ENCODE measurements at regions not wholly inside any gene's neighbourhood (a gene's known extent, or its start where the extent isn't known, plus 50 kb on each side); places are given as distances from the start of the nearest gene placed in this dataset.

DNA sequence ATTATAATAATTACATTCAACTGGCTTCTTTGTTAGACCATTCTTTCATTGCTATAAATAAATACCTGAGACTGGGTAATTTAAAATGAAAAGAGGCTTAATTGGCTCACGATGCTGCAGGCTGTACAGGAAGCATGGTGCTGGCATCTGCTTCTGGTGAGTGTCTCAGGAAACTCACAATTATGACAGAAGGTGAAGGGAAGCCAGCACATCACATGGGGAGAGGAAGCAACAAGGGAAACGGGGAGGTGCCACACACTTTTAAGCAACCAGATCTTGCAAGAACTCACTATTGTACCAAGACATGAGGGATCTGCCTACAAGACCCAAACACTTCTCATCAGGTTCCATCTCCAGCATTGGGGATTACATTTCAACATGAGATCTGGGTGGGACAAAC lies 413.1 kb upstream of the ARRDC4 start:
- intact Hi-C loops (cut with micrococcal nuclease), result no loop called here

DNA sequence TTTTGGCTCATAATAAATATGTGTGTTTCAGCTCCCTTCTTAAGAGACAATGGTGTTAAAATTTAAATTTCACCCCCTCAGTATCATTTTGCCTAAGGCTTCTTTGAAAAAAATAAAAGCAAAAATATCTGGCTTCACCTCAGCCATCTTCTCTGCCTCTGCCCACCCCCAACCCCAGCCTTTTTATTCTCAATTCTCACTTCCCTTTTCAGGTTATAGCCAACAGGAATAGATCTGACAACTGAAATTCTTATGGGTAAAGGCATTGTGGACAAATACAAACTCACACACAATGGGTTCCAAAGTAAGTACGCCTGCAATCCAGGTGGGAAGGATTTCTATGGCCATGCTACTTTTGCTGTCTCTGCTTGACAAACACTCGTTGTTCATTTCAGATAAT lies 399.0 kb upstream of the ARRDC4 start:
- intact Hi-C loops (cut with micrococcal nuclease), result no loop called here

DNA sequence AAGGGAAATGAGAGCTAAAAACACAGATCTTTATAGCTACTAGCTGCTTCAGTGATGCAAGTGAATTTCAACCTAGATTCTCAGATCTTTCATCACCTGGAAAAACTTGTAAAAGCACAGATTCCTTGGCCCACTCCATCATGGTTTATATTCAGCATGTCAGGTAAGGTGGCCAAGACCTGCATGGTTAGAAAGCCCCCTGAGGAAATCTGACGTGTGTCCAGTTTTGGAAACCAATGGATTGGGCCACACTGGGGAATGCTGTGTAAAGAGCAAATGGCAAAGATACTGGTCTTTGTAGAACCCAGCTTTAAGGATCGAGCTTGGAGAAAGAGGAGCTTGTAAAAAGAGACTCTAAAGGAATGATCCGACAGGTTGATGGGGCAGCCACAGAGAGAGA lies 397.0 kb upstream of the ARRDC4 start:
- intact Hi-C loops (cut with micrococcal nuclease), result no loop called here

DNA sequence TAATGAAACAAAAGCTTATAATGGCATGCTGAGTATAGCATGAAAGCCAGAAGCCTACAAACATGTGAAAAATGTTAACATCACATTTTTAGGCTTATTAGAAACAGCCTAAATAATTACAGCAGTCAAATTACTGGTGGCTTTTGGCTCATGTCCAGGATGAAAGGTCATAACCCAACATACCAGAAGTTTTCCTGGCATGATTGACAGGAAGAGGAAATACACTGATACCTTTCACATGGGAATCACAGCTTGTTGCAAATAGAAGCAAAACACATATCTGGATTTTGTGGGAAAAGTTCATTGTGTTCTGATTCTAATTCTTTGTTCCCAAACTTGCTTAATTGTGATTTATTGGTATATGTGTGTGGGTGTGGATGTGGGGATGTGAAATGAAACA lies 393.5 kb upstream of the ARRDC4 start:
- intact Hi-C loops (cut with micrococcal nuclease), result no loop called here

DNA sequence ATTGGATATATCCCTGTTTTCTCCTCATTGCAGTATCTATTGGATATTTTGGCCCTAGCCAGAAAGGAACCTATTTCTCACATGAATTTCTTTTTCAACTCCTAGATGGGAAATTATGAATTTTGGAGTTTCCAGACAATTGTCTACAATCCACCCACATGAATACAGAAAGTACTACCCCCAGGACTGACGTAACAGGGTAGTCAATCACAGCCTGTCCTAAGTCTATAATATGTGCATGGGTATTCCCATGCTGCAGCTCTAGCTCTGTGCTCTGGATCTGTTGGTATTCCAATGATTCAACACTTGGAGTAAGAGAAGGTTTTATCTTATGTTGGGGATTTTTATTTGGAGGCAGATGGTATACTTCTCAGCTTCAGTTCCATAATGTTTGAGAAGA lies 393.1 kb upstream of the ARRDC4 start:
- intact Hi-C loops (cut with micrococcal nuclease), result no loop called here

DNA sequence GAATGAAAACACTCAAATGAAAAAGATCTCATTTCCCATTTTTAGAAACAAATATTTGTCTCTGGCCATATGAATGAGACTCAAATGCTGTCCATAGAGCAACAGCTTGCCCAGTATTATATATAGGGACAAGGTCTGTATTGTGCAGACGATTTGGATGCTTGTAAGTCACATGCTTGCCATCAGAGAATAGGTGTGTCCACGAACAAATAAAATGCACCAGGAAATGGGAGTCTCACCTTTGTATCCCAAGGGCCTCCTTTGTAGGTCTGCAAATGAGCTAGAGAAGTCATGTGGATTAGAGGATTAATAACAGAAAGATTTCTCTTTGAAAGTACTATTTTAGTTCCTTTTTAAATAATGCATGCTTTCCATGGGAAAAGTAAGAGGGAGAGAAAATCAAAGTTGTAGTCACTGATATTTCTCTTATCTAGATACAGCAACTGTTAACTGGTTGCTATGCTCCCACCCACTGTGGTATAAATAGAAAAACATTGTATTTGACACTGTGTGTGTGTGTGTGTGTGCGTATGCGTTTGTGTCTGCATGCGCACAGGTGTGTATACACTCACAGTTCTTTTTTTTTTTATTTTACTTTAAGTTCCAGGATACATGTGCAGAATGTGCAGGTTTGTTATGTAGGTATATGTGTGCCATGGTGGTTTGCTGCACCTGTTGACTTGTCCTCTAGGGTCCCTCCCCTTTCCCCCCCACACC lies 383.4 kb upstream of the ARRDC4 start:
- intact Hi-C loops (cut with micrococcal nuclease), result no loop called here

DNA sequence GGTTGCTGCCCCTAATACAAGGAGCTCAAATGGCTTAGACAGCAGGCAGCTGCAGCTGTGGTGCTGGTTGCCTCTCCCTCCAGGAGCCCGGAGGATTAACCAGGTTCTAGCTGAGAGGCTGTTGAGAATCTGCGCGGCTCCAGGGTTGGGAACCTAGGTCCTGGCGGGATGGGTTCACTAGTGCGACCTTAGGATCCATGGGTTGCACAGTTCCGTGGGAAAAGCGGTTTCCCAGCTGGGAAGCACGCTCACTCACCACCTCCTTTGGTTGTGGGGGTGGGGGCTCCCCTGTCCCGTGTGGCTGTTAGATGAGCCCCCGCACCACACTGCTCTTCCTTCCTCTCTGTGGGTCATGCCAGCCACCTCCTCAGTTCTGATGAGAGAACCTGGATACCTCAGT lies 375.1 kb upstream of the ARRDC4 start:
- intact Hi-C loops (cut with micrococcal nuclease), result loop anchor here (10.0 kb wide), 1 partner anchor 59 kb away; no protein-coding TSS in a partner anchor

DNA sequence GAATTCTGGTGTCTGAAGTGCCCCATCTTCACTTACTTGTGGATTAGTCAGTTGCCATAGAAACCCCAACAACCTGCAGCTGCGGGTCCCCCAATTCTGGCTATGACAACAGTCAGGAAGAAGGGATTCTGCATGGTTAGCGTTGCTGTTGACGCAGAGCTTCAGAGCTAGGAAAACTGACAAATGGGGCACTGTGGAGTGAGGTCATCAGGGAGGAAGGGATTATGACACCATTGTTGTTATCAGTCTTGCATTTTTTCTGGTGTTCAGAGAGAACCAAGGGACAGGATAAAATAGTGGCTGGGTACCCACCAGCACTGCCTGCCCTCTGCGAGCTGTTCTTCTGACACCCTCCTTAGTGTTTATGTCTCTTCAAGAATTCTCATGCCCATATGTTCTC lies 367.7 kb upstream of the ARRDC4 start:
- intact Hi-C loops (cut with micrococcal nuclease), result no loop called here

DNA sequence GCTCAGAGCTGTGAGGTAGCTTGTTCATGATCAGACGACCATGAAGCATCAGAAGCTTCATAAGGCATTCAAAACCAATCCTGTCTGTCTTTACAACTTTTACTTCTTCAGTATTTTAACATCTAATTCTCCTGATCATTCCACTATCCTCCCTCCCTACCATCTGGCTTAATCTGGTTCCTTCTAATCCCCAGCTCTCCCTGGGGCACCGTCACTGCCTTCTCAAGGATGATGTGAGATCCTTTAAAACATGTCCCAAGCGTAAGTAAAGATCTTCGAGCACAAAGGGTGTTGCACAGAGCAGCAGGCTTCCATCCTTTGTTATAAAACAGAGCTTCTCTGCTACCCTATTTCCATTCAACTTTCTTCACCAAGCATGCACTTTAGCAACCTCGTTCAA lies 362.7 kb upstream of the ARRDC4 start:
- intact Hi-C loops (cut with micrococcal nuclease), result no loop called here

DNA sequence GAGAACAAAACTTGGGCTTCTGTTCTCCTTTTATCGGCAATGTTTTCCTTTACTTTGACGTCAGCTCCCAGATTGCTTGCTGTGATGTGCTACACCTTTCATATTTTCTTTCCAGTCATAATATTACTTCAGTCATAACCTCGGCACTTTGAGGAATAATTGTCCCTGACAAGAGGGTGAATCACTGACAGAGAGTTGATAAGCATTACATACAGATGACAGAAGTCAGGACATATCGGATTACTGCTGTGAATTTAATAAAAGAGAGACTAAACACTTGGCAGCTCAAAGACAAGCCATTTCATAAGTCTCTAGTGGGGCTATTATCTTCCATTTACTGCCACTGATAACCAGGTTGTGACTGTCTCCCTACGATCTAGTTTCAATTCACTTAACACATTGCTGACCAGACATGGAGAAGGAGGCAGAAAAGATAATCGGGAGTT lies 362.1 kb upstream of the ARRDC4 start:
- intact Hi-C loops (cut with micrococcal nuclease), result no loop called here

DNA sequence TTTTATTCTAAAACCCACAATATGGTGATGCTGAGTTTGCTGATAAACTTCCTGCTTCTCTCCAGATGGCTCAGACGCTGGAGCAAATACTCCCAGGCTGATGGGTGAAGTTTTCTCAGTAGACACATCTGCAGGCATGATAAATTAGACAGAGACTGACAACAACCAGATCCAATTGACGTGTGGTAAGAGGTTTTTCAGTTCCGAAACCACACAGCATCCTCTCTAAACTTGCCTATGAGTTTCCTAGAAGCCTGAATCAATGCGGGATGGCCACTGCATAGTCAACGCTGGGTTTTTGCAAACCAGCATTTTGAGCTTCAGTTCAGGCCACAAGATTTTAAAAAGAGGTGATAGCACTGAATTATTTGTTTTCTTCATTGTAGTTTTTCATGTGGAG lies 360.3 kb upstream of the ARRDC4 start:
- intact Hi-C loops (cut with micrococcal nuclease), result no loop called here

DNA sequence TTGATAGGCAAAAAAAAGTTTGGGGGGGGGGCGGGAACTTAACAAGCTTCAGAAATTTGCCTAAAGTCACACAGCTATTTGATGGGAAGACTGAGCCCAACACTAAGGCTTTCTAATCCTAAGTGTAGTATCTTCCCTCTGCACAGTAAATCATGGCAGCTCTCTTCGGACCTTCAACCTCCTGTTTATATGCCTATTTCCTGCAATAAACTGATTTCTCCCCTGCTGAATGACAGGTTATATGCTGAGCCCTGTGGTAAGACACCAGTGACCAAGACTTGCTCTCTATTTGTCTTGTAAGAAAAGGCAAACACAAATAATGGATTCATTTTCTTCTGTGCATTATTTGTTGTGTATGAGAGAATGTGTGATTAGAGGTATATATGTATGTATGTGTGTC lies 355.8 kb upstream of the ARRDC4 start:
- intact Hi-C loops (cut with micrococcal nuclease), result no loop called here

DNA sequence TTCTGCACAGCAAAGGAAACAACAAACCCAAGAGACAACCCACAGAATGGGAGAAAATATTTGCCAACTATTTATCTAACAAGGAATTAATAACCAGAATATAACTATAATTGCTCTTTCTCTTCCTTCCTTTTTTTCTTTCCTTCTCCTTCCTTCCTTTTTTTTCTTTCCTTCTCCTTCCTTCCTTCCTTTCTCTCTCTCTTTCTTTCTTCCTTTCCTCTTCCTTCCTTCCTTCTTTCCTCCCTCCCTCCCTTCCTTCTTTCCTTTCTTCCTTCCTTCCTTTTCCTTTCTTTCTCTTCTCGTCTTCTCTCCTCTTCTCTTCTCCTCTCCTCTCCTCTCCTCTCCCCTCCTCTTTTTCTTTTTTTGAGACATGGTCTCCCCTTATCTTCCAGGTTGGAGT lies 345.4 kb upstream of the ARRDC4 start:
- intact Hi-C loops (cut with micrococcal nuclease), result no loop called here

DNA sequence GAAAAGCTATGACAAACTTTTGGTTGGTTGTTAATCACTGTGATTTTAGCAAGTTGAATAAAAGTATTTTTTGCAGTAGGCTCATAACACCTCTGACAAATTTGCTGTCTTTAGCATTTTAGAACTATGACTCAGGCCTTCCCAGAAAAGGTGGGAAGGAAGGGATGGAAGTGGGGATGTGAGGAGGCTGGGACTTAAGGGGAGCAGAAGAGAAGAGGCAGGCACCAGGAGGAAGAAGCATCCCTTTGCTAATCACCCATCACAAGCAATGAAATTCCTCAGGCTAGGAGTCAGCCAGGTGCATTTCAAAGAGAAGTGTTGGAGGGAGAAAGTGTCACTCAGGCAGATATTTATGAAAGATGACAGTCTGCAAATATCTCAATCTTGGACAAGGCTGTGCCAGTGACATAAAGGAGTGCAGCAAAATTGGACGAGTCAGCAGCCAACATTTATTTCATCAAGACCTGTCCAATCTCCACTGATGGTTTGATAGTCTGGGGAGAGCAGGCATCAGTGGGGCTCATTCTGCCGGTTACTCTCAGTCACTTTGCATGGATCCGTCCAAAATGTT lies 337.3 kb upstream of the ARRDC4 start:
- intact Hi-C loops (cut with micrococcal nuclease), result no loop called here

DNA sequence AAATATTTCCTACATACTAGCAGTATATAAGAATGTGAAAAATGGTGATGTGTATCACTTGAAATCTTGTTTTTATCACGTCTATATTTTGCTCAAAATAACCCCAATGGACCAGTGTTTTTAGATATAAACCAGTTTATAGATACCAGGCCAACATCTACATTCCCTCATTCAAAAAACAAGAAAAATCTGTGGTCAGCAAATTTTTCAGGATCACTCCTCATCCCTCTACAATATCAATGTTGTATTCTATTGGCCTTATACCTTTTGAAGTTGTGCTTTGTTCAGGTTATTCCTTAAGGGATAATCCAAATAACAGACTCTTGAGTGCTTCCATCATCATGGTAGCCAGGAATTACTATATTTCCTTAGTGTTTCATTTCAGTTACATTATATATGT lies 332.9 kb upstream of the ARRDC4 start:
- intact Hi-C loops (cut with micrococcal nuclease), result no loop called here

DNA sequence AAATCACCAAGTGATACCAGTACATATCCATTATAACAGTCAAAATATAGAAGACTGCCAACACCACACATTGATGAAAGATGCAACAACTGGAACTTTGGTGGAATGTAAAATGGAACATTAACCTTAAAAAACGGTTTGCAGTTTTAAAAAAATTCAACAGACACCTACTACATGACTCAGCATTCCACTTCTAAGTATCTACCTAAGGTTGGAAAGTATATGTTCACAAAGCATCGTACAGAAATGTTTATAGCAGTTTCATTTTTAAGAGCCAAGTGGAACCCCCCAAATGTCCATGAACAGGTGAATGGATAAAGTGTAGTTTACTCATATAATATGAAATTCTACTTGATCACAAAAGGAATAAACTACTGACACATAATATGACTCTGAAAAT lies 314.7 kb upstream of the ARRDC4 start:
- intact Hi-C loops (cut with micrococcal nuclease), result loop anchor here (10.0 kb wide), 1 partner anchor 61 kb away; no protein-coding TSS in a partner anchor

DNA sequence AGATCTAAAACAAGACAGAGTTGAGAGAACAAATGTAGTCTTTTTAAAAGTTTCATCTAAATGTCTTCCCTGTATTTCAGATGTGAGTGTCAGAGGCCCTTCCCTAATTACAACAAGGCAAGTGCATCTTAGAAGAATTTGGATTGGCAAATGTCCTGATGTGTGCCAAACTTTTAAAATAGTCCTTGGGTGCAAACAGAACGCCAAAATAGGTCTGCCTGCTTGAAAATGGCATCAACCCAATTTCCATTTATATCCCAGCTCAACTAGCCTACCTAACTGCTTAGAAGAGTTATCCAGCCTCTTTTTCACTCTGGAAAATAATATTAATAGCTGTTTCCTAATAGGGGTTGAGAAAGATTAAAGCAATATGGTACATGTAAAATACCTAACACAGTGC lies 311.8 kb upstream of the ARRDC4 start:
- intact Hi-C loops (cut with micrococcal nuclease), result loop anchor here (10.0 kb wide), 1 partner anchor 64 kb away; no protein-coding TSS in a partner anchor

DNA sequence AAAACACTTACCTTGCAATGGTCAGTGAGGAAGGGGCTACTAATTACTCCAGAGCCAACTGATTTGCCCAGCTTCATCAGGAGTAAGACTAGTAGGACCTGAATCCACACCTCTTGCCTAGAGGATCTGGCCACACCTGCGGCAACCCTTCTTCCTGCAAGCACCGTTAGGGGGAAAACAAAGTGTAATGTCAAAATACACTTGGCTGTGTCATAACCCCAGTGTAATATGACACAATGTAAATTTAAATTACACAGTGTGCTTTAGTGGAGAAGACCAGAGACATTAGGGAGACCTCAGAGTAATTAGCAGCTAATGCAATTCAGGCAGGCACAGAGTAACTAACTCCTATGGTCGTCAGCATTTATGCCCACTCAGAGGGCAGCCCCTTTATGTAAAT lies 308.5 kb upstream of the ARRDC4 start:
- intact Hi-C loops (cut with micrococcal nuclease), result no loop called here

DNA sequence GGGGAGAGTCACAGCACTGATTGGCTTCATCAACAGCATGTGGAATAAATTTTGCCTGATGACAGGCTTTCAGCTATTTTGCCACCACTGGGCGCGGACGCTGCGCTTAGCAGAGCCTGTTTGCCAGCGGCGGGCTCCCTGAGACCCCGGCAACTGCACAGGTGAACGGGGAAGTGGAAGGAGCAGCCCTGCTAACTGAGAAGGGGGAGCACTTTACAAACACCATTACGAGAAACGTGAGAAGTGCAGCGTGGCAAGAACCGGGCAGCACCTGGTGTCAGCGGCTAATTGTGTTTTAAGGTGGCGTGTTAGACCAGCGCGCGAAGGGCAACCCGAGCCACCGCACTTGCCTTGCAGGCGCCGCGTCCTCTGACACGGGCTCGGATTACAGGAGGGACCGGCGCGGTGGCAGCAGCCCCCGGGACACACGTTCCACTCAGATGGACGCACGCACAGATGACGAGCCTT lies 307.8 kb upstream of the ARRDC4 start:
- intact Hi-C loops (cut with micrococcal nuclease), result no loop called here

DNA sequence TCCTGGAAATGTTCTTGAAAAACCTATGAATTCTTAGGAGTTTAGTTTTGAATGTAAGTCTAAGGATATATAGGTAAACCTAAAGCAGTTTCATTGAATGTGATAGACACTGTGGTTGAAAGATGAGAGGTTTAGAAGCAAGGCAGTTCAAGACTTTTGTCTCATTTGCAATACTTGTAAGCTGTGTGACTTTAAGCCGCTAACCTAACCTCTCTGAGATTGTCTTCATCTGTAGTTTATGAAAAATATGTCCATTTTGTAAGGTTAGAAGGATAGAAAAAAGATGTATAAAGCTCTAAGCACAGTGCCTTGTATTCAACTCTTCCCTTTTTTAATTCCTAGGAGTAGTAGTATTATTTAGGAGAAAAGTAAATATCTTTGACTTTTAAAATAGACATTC lies 306.6 kb upstream of the ARRDC4 start:
- intact Hi-C loops (cut with micrococcal nuclease), result no loop called here

DNA sequence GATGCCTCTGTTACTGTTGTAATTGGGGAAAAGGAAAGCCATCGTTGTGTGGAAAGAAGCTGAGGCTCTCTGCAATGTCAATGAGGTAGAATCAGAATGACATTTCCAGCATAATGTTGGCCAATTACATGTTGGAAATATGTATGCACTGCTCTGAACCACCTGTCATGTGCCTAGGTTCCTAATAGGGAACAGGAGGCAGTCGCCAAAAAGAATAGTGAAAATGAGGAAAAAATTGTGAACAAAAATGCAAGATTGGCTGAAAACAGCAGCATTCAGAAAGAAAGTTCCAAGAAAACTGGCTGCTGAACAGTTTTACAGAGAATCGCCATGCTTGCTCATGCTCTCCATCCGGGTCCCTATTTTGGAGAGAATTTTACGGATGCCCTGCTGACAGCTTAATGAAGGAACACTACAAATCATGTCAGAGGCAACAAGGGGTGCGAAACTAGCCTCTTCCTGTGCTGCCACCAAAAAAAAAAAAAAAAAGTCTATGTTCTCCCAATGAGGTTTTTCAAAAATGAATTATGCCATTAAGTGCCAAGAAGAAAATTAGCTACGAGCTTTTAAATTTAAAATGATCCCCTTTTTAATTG lies 305.9 kb upstream of the ARRDC4 start:
- intact Hi-C loops (cut with micrococcal nuclease), result no loop called here

DNA sequence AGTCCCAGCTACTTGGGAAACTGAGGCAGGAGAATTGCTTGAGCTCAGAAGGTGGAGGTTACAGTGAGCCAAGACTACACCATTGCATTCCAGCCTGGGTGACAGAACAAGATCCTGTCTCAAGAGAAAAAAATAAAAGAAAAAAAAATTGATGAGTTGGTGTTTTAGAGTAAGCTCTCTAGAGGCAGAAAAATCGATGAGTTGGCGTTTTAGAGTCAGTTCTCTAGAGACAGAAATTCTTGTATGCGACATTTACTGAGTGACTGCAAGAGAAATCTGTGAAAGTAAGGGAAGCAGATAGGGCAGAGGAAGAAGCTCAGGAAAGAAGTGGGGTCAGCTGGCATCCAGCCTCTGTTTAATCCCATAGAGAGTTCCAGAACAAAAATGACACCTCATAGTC lies 298.7 kb upstream of the ARRDC4 start:
- intact Hi-C loops (cut with micrococcal nuclease), result no loop called here

DNA sequence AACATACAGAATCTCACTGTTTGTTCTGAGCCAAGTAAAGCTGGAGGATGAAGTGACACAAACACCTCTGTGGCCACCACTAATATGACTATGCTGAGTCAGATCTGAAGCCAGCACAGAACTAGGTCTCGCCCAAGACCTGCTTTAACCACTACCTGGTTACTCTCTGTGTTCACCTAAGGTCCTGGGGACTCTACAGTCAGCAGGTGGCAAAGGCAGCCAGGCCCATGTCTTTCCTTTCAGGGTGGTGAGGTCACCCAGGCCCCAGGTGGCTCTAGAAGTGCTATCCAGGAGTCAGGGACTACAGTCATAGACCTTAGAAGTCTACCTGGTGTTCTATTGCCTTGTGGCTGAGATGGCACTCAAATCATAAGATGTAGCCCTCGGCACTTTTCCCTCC lies 287.9 kb upstream of the ARRDC4 start:
- intact Hi-C loops (cut with micrococcal nuclease), result no loop called here

Data from T-helper 2 cell treated with Interferon-gamma antibody and Interleukin-4, amounts not matched to agents 100 ng/mL and 5 ng/mL, for 36 hours (primary cell).